Esophagus muscularis mucosa (tissue), 4 donors: ENCODE measurements at regions not wholly inside any gene's neighbourhood (a gene's known extent, or its start where the extent isn't known, plus 50 kb on each side); places are given as distances from the start of the nearest gene placed in this dataset.

Experiments
- DNase-seq: peaks from one replicate; pipeline ENCODE4 v3.0.0-alpha.2; 2017; ENCODE audit errors: extremely low spot score
- H3K27ac ChIP-seq, 4 donors: fragments of 200-600 bp; sonication (generic); replicated peaks in 1 of 4; 1 replicate in 3 of 4; 2 replicates in 1 of 4; pipeline ENCODE4 v1.5.1; 2016 to 2019; ENCODE audit warnings: mild to moderate bottlenecking in 1 of 4
- H3K27me3 ChIP-seq, 4 donors: fragments of 200-600 bp; sonication (generic); one replicate each; pipeline versions ENCODE4 v1.5.1 to v1.6.0; 2016 to 2019
- H3K36me3 ChIP-seq, 4 donors: fragments of 200-600 bp; sonication (generic); one replicate each; pipeline ENCODE4 v1.5.1; 2016 to 2019
- H3K4me1 ChIP-seq, 4 donors: fragments of 200-600 bp; sonication (generic); one replicate each; pipeline ENCODE4 v1.5.1; 2016 to 2019
- H3K4me3 ChIP-seq, 4 donors: fragments of 200-600 bp; sonication (generic); 1 replicate in 2 of 4; 2 replicates in 2 of 4; pipeline ENCODE4 v1.5.1; 2016 to 2019; ENCODE audit warnings: mild to moderate bottlenecking in 4 of 4, moderate library complexity in 1 of 4
- H3K9me3 ChIP-seq, 4 donors: fragments of 200-600 bp; sonication (generic); 1 replicate in 3 of 4; 2 replicates in 1 of 4; pipeline ENCODE4 v1.5.1; 2016 to 2019
- EP300 ChIP-seq: sonication (generic); formaldehyde crosslinking; IDR thresholded peaks from one replicate; pipeline ENCODE4 v1.6.1; 2017; ENCODE audit warnings: antibody characterized with exemption
- POLR2A ChIP-seq: fragments of 450-650 bp; IDR thresholded peaks from one replicate; pipeline ENCODE4 v1.6.1; 2017; ENCODE audit warnings: antibody characterized with exemption, moderate library complexity, mild to moderate bottlenecking, low read depth
- POLR2AphosphoS5 ChIP-seq, 2 donors: sonication (generic); formaldehyde crosslinking; IDR thresholded peaks; one replicate each; pipeline ENCODE4 v1.6.1; 2017; ENCODE audit warnings: antibody characterized with exemption in 2 of 2
- WGBS: methylation state at CpG from one replicate; pipeline ENCODE4 v1.1.5; 2018; 5-methylcytosine and 5-hydroxymethylcytosine counted together
- intact Hi-C: fragments of 100-400 bp; cut with DNase I; formaldehyde crosslinking; loops from one replicate; pipeline ENCODE4 v1.15.1; 2023
- TF ChIP-seq, protein P1 (sequence below), 3 experiments: fragments of 200-600 bp in 2 of 3; fragments of 450-650 bp in 1 of 3; sonication (generic) in 2 of 3; IDR thresholded peaks; one replicate each; pipeline ENCODE4 v1.5.1; 2017 to 2019; ENCODE audit warnings: antibody characterized with exemption in 3 of 3, mild to moderate bottlenecking in 2 of 3, moderate library complexity in 1 of 3

- intact Hi-C loops, result no loop called here
- no peaks in the 10 kb centered on the region for H3K9me3 ChIP-seq
- no peak overlapping the region for H3K4me3 ChIP-seq
- H3K27me3 ChIP-seq, result no peaks in the 10 kb centered on the region
- H3K4me1 ChIP-seq, result no peaks in the 10 kb centered on the region
- TF ChIP-seq, protein P1, sequence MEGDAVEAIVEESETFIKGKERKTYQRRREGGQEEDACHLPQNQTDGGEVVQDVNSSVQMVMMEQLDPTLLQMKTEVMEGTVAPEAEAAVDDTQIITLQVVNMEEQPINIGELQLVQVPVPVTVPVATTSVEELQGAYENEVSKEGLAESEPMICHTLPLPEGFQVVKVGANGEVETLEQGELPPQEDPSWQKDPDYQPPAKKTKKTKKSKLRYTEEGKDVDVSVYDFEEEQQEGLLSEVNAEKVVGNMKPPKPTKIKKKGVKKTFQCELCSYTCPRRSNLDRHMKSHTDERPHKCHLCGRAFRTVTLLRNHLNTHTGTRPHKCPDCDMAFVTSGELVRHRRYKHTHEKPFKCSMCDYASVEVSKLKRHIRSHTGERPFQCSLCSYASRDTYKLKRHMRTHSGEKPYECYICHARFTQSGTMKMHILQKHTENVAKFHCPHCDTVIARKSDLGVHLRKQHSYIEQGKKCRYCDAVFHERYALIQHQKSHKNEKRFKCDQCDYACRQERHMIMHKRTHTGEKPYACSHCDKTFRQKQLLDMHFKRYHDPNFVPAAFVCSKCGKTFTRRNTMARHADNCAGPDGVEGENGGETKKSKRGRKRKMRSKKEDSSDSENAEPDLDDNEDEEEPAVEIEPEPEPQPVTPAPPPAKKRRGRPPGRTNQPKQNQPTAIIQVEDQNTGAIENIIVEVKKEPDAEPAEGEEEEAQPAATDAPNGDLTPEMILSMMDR (IDR thresholded peaks at IDR 0.05), result no peak
- TF ChIP-seq EP300 (no peak), POLR2AphosphoS5 (IDR thresholded peaks at IDR 0.05) (no peak), POLR2A (no peak)
- WGBS, result 33% methylated on average over 5 of the region's 5 CpGs
- no peaks in the 10 kb centered on the region for H3K36me3 ChIP-seq
- H3K27ac ChIP-seq, result no peak overlapping the region
- DNase-seq, result no peak
These were observed 51.3 kb upstream of the CADPS start for GRCh38 chr3:62926494-62926893.

GRCh38 chr3:62928256-62928655 lies 53.0 kb upstream of the CADPS start:
- Histone ChIP-seq H3K4me3 (no peak overlapping the region), H3K4me1 (no peaks in the 10 kb centered on the region), H3K27me3 (no peaks in the 10 kb centered on the region), H3K27ac (no peak overlapping the region), H3K9me3 (no peaks in the 10 kb centered on the region), H3K36me3 (no peaks in the 10 kb centered on the region)
- TF ChIP-seq, protein P1 (IDR thresholded peaks at IDR 0.05), result no peak
- TF ChIP-seq EP300 (no peak), POLR2A (no peak), POLR2AphosphoS5 (IDR thresholded peaks at IDR 0.05) (no peak)
- no peak for DNase-seq
- WGBS, result 52% methylated on average over 1 of the region's 1 CpG
- intact Hi-C loops, result no loop called here

DNA sequence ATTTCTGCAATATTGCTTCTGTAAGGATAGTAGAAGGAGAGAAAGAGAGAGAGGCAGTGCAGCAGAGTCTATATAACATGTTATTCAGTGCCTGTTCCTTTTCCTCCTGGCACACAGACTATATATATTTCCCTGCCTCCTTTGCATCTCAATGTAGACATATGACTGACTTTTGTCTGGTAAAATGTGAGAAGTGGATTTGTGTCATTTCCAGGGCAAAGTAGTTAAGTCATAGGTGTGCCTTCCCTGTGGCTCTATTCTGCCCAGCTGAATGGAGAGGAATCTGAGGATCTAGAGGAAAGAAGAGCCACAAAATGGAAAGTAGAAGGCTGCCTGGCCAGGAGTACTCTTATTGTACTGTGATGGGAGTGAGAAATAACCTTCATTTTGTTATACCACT lies 54.6 kb upstream of the CADPS start:
- intact Hi-C loops, result no loop called here
- no peaks in the 10 kb centered on the region for H3K27me3 ChIP-seq
- DNase-seq, result no peak
- no peak overlapping the region for H3K27ac ChIP-seq
- H3K36me3 ChIP-seq, result no peaks in the 10 kb centered on the region
- H3K9me3 ChIP-seq, result no peaks in the 10 kb centered on the region
- H3K4me1 ChIP-seq, result no peaks in the 10 kb centered on the region
- no peak overlapping the region for H3K4me3 ChIP-seq
- TF ChIP-seq POLR2AphosphoS5 (IDR thresholded peaks at IDR 0.05), result no peak
- TF ChIP-seq EP300, result no peak
- TF ChIP-seq, protein P1 (IDR thresholded peaks at IDR 0.05), result no peak
- no peak for TF ChIP-seq POLR2A

GRCh38 chr3:62935793-62936192 lies 60.6 kb upstream of the CADPS start:
- H3K9me3 ChIP-seq, result peaks cover 0 to 5% (median 0%) of the 10 kb centered on the region in 4 donors
- H3K27me3 ChIP-seq, result no peaks in the 10 kb centered on the region
- no peak for TF ChIP-seq POLR2A
- no peak for TF ChIP-seq POLR2AphosphoS5 (IDR thresholded peaks at IDR 0.05)
- no peak for TF ChIP-seq EP300
- TF ChIP-seq, protein P1 (IDR thresholded peaks at IDR 0.05), result no peak
- intact Hi-C loops, result no loop called here
- H3K4me3 ChIP-seq, result no peak overlapping the region
- no peak overlapping the region for H3K27ac ChIP-seq
- H3K4me1 ChIP-seq, result no peaks in the 10 kb centered on the region
- 89% methylated on average over 1 of the region's 1 CpG for WGBS
- DNase-seq, result no peak
- H3K36me3 ChIP-seq, result no peaks in the 10 kb centered on the region

- Histone ChIP-seq H3K9me3 (peaks cover 0 to 5% (median 0%) of the 10 kb centered on the region in 4 donors), H3K36me3 (no peaks in the 10 kb centered on the region), H3K4me1 (no peaks in the 10 kb centered on the region), H3K4me3 (no peak overlapping the region), H3K27me3 (no peaks in the 10 kb centered on the region), H3K27ac (no peak overlapping the region)
- DNase-seq, result no peak
- intact Hi-C loops, result no loop called here
- 86% methylated on average over 5 of the region's 5 CpGs for WGBS
- TF ChIP-seq POLR2A (no peak), POLR2AphosphoS5 (IDR thresholded peaks at IDR 0.05) (no peak), EP300 (no peak)
- TF ChIP-seq, protein P1 (IDR thresholded peaks at IDR 0.05), result no peak
These were observed 61.5 kb upstream of the CADPS start for GRCh38 chr3:62936626-62937254.
